ENCODE measurements at regions not wholly inside any gene's neighbourhood (a gene's known extent, or its start where the extent isn't known, plus 50 kb on each side); places are given as distances from the start of the nearest gene placed in this dataset.

GRCh38 chr3:177357352-177358090, 160.2 kb upstream of the TBL1XR1 start:
- TF ChIP-seq CTCF (IDR thresholded peaks at IDR 0.05) (peak in 3 of 6 experiments; percentile 11 to 33 (median 26)), POLR2A (IDR thresholded peaks at IDR 0.05) (no peak)
